Left renal pelvis (tissue), 4 donors: ENCODE measurements at regions not wholly inside any gene's neighbourhood (a gene's known extent, or its start where the extent isn't known, plus 50 kb on each side); places are given as distances from the start of the nearest gene placed in this dataset.
"Not testable (repeated sequence)": the region's sequence is repeated elsewhere in the genome, so short reads cannot be mapped to it uniquely, and the experiment has no call there.

Source experiments
- DNase-seq, 4 donors: peaks; one replicate each; pipeline ENCODE4 v3.0.0-alpha.2; 2013; ENCODE audit warnings: low read depth in 4 of 4, low spot score in 3 of 4

DNA sequence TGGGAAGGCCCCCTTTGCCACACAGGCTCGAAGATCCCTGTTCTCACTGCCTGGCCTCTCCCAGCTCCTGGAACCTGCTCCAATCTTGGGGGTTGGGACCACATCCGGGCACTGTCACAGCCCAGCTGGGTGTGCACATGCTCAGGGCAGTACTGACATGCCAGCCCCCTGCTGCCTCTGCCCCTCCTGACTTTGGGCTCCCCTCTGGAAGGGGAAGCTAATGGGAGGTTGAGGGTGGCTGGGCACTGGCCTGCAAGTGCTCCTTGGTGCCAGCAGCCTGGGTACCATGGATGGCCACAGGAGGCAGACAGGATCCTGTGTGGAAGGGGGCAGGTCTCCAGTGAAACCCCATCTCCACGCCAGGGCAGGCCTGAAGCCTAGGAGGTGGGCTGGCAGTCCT is 126.1 kb upstream of the NOL4 start:
- DNase-seq, result no peak

DNA sequence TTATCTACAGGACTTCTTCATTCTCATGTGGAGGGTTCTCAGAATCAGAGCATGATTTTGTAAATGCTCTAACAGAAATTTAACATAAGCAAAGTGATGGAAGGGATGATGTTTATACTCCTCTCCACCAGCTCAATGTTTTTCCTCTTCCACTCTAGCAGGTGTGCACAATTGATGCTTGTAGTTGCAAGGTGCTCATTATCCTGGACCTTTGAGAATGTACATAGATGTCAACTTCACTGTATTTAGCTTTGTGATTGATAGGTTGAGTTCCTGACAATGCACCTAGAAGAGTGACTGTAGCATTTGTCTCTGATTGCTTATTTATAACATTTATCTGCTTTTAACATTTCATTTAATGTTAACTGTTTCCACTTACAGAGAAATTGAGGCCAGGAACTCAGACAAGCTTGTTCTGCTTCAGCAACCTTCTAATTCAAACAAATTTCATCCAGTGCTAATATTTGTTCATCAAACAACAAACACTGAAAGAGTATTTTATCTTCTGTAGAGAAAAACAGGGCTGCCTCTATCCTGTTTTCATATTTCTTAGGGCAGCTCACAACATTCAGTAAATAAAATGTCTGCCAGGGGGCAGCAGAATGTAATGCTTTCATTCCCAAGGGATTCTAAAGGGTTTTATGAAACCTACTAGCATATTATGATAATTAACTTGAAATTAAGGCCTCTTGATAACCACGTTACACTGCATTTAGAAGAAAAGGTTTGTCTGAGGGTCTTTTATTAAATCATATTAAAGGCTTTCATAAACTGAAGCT is 127.9 kb upstream of the NOL4 start:
- DNase-seq, result no peak

DNA sequence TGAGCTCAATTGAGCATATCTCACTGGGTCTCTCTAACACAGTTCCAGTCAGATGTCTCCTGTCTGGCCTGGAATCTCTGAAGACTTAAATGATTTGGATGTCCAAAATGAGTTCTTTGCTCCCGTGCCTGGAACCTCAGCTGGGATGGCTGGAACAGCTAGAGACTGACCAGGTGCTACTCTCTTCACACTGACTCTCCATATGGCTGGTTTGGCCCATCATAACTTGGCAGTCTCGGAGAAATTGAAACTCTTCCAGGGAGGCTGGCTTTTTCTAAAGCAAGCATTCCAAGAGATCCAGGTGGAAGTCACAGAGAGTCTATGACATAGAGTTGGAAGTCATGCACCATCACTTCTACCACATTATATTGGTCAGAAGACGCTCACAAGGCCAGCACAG is 129.6 kb upstream of the NOL4 start:
- no peak for DNase-seq

DNA sequence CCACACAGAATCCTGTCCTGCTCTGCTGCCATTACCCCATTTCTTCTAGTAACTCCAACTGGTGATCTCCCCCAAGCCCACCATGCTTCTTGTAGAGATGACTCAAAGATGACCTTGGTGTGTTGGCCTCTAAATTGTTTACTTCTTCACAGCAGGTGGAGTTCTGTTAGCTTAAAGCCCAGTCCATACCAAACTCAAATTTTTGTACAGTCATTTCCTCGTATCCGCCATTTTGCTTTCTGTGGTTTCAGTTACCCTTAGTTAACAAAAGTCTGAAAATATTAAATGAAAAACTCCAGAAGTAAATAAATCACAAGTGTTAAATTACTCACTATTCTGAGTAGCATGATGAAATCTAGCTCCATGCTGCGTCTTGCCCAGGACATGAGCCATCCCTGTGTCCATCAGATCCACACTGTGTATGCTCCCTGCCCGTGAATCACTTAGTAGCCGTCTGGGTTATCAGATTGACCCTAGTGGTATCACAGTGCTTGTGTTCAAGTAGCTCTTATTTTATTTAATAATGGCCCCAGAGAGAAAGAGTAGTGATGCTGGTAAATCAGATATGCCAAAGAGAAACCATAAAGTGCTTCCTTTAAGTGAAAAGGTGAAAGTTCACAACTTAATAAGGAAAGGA is 133.3 kb upstream of the NOL4 start:
- no peak for DNase-seq

DNA sequence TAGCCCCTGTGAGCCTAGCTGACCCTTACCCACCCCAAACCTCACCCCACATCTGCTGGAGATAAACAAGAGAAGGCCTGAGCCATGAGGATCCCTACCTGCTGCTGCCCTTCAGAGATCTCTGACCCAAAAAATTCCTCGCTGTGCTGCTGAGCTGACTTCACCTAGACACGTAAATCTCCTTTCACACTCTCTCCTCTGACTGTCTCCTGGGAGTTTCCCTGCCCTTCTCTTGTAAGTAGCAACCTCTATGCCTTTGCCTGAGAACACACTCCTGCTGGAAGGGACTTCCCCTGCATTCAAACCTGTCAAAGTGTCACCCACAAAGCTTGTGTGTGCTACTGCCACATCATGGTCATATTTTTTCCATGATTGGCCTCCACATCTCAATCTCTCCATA is 134.2 kb upstream of the NOL4 start:
- DNase-seq, result no peak

DNA sequence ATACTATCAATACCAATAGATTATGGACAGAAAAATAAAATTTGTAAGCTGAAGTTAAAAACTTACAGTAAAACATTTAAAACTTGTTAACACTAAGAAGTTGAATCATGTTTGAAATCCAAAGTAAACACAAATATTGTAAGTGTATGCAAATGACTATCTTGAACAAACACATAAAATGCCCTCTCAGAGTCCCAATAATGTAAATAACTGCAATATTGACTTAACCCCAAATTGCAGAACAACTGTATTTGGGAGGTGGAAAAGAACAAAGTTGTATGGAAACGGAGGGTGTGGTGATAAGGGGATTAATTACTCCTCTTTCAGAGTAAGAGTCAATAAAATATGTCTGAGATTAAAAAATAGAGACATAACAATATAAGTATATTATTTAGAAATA is 140.0 kb upstream of the NOL4 start:
- no peak for DNase-seq

DNA sequence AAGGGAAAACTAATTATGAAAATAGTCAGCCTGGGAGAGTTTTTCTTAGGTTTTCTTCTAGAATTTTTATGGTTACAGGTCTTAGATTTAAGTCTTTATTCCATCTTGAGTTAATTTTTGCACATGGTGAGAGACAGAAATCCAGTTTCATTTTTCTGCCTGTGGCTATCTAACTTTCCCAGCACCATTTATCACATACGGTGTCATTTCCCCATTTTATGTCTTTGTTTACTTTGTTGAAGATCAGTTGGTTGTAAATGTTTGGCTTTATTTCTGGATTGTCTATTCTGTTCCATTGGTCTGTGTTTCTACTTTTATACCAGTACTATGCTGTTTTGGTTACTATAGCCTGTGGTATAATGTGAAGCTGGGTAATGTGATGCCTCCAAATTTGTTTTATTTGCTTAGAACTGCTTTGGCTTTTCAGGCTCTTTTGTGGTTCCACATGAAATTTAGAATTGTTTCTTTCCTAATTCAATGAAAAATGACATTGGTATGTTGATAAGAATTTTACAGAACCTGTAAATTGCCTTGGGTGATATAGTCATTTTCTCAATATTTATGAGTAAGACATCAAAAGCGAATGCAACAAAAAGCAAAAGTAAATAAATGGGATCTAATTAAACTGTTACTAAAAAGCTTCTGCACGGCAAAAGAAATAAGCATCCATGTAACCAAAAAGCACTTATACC is 146.1 kb upstream of the NOL4 start:
- DNase-seq, result no peak

DNA sequence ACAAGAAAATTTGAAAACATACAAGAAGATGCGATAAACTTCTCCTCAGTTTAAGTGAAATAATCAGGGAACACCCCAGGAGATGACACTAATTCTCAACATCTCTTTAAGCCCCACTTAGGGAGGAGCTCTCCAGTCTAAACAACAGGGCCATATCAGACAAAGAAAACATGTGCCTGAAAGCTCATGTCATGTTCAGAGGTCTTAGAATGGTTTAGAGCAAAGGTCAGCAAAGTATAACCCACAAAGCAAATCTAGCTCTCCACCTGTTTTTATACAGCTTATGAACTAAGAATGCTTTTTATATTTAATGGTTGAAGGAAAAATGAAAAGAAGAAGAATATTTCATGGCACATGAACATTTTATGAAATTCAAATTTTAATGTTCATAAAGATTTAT is 155.6 kb upstream of the NOL4 start:
- no peak for DNase-seq

DNA sequence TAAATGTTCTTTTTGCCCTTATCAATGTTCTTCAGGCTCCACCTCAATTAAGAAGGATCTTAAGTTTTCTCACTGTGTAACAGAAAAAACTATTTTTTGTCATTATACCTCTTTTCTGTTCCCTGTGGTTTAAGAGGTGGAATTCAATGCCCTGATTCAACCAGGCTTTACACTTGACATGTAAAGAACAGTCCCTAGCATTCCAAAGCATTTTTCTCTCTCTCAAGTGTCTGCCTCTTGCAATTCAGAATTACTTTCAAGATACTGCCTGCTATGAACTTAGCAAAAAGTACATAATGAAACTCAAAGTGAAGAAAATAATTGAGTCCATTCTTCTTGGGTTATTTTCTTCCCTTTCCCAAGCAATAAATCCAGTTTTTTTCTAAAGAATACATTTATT is 160.6 kb upstream of the NOL4 start:
- no peak for DNase-seq

DNA sequence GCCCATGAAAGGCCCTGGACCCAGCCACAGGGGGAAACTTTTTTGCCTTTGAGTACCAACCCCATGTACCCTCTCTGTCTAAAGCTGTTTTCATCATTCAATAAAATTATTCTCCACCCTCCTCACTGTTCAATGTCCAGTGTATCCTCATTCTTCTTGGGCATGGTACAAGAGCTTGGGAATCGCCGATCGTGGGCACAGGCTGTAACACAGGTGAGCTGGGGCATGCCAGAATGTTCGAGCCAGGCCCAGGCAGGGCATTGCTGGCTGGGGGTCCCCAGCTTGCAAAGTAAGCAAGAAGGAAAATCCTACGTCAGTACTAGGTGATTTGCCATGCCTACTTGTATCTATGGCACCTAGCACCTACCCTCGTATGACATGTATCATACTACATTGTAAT is 162.1 kb upstream of the NOL4 start:
- DNase-seq, result no peak

DNA sequence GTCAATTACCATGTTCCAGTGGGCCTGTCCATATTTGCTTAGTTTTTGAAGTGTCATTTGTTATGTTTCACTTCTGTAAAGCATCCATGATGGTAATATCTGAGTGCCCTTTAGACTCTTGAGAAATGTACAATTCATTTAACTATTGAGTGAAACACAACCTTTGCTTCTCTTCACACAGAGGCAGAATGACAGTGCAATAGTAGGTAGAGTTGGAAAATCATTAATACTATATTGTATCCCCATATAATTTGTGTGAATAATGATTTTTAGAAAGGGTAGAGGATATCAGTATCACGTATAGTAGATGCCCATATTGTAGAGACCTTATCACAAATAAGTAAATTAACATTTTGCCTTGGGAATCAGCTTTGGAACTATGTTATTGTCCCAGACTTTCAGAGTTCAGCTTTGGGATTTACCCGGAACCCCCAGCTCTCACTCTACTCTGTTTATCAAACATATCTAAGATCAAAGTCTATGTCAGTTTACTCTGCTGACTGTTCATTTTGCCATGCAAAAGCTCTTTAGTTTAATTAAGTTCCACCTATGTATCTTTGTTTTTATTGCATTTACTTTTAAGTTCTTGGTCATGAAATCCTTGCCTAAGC is 172.7 kb upstream of the NOL4 start:
- no peak for DNase-seq

DNA sequence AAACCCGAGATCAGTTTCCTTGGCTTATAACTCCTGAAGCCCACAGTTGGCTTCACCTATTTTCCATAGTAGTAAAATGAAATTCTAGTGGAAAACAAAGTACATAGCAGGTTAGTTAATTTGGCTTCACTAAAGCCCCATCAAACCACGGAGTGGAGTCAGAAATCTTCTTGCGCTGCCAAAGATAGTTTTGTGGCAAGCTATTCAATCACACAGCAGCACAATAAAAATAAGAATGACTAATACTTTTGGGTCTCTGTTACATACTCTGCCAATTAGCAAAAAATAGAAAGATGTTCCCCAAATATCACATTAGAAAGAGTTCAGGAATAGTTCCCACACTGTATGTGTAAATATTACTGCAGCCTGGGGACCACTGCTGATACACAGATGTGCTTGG is 175.2 kb upstream of the NOL4 start:
- no peak for DNase-seq

DNA sequence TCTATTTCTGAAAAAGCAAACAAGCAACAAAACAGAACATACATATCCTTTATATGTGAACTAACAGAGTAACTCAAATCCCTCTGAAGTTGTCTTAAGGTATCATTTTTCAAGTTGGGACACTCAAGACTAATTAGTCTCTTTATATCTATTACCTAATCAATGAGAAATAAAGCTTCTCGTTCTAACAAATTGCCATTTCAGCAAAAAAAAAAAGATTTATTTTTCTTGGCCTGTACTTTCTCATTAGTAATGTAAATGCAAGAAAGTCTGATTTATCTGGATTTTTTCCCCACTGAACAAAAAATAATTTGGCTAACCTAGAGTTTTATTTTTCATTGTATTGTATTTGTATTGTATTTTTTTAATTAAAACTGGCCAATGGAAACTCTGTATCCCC is 176.1 kb upstream of the NOL4 start:
- DNase-seq, result no peak

DNA sequence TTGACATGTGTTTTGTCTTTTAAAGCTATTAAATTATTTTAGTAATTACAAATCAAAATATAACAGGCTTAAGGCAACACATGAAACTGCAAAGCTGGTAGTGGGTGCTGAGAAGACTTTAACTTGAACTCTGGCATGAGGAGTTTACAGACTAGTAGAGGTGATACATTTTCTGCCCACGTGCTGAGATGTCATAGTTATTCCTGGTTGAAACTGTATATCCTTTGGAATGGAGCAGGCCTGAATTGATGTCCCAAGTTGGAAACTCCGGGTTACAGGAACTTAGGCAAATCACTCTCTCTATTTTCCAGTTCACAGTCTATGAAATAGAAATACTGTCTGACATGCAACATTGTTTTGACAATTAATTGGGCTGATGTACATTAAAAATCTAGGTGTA is 177.1 kb upstream of the NOL4 start:
- DNase-seq, result no peak

DNA sequence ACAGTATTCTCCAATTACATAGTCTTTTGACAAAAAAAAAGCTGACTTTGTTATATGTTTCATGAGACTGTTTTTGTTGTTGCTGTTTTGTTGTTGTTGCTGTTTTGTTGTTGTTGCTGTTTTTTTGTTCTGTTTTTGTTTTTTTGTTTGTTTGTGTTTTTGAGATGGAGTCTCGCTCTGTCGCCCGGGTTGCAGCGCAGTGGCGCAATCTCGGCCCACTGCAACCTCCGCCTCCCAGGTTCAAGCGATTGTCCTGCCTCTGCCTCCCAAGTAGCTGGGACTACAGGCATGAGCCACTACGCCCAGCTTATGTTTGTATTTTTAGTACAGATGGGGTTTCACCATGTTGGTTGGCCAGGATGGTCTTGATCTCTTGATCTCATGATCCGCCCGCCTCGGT is 182.8 kb upstream of the NOL4 start:
- not testable (repeated sequence) for DNase-seq

DNA sequence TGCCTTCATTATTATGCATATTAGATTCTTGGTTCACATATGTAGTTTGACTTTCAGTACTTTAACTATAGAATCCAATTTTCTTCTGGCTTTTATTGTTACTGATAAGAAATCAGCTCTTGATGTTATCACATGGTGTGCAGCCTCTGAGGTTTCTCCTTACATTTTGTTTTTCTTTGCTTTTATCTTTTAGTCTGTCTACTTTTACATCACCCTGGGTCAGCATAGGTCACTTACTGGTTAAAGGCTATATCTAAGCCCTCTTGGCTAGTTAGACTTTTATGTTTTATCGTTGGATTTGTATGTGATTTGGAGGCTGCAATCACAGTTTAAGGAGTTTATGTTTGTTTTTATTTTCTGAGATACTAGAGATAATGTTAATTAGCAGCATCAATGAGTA is 187.2 kb upstream of the NOL4 start:
- DNase-seq, result no peak

DNA sequence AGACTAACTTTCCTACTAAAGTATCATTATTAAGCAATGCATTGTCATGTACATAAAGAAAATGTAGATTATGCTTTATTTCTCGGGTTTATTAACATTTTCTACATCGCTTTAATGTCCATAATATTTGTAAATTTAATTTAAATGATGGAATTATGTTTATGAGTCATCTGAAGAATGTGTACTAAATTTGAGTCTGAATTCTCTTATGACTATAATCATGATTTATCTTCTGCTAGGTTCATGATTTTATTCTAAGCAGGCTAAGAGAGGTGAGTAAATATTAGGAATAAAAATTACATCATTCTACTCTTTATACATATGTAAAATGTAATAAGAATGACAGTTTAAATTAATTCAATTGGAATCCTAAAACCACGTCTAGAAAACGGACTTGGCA is 206.3 kb upstream of the NOL4 start:
- no peak for DNase-seq

DNA sequence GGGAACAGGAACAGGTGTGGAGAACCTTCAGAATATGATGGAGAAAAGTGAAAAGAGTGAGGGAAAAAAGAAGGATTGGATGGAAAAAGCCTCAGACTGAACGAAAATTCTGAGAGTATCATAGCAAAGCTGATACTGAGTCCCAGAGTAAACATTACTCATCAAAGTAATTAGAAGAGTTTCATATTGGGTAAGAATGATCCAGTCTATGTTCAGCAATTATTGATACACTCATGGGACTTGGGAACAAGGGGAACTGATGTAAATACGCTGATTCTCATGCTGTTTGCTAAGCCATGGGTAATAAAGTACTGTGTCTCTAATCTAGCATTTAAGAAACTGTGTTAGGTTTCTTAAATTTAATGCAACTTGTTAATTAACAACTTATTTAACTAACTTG is 219.9 kb upstream of the NOL4 start:
- no peak for DNase-seq

DNA sequence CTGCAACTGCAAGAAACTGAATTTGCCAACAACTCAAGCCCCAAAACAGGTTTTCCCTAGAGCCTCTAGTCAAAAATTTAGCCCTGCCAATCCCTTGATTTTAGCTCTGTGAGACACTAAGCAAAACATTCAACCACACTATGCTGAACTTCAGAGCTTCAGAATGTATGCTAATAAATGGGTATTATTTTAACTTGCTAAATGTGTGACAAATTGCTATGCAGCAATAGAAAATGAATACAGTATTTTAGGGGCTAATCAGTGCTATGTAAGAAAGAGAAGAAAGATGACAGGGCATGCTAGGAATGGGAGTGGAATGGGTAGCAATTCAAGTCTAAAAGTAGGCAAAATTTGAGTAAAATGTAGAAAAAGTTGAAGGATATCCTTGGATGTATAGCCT is 223.9 kb upstream of the NOL4 start:
- DNase-seq, result no peak

DNA sequence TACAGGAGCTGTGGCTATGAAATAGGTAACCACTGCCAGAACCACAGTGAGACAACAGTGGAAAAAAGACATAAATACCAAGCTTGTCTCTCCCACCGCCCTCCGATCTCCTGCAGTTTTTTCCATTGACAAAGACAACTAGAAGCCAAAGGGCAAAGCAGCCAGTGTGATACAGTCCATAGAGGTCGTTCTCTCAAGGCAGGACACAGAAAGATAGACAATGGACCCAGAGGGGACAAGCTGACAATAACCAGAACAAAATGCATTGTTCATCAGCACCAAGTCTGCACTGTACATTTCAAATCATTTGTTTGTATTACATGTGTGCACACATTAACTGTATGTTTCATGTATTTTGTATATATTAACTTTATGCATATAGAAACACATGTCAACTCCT is 233.0 kb upstream of the NOL4 start:
- DNase-seq, result no peak

DNA sequence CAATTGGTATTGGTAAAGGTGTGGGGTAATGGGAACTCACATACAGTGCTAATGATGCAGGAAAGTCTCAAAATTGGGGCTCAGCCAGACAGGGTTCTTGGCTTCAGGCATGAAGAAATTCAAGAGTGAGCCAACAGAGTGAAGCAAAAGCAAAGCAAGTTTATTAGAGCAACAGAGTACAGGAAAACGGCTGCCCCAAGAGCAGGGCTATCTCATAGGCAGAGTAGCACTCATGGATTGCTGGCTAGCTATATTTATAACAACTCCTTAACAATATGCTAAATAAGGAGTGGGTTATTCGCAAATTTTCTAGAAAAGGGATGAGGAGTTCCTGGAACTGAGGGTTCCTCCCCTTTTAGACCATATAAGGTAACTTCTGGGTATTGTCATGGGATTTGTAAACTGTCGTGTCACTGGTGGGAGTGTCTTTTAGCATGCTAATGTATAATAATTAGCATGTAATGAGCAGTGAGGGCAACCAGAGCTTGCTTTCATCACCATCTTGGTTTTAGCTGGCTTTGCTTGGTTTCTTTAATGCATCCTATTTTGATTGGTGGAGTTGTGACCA is 233.8 kb upstream of the NOL4 start:
- no peak for DNase-seq
